HG02973 (cell line): ENCODE measurements at regions not wholly inside any gene's neighbourhood (a gene's known extent, or its start where the extent isn't known, plus 50 kb on each side); places are given as distances from the start of the nearest gene placed in this dataset.
A peak's percentile ranks its signal among the peaks of the same experiment; 100 is the strongest.

Experiments used
- ATAC-seq: cut with Tn5 transposase; IDR thresholded peaks from one replicate; pipeline ENCODE4 v1.9.1; 2021; ENCODE audit warnings: moderate library complexity; ENCODE audit not compliant: unreplicated experiment

GRCh38 chr5:65068410-65068809, 299.7 kb downstream of the CWC27 start:
- ATAC-seq: peak; percentile 64

GRCh38 chr5:65070026-65070425, 301.3 kb downstream of the CWC27 start:
- ATAC-seq: no peak

- ATAC-seq: no peak
These were observed 304.1 kb downstream of the CWC27 start for GRCh38 chr5:65072850-65073249.

DNA sequence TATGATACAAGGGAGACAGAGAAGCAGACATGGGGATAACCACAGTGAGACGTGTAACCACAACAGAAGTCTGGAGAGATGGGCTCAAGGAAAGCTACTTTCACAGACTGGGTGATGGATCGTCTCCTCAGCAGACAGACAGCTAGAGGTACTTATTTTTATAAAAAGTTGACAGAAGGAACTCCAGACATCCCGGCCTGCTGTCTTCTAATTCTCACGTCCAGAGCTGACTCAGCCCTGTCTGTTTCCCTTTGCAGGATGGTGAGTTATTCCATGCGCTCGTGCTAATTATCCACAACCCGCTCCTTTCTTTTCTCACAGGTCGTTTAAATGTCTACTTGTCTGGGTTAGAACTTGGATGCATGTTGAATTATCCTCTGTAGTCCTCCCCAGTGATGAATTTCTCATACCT, 304.5 kb downstream of the CWC27 start:
- ATAC-seq: no peak

DNA sequence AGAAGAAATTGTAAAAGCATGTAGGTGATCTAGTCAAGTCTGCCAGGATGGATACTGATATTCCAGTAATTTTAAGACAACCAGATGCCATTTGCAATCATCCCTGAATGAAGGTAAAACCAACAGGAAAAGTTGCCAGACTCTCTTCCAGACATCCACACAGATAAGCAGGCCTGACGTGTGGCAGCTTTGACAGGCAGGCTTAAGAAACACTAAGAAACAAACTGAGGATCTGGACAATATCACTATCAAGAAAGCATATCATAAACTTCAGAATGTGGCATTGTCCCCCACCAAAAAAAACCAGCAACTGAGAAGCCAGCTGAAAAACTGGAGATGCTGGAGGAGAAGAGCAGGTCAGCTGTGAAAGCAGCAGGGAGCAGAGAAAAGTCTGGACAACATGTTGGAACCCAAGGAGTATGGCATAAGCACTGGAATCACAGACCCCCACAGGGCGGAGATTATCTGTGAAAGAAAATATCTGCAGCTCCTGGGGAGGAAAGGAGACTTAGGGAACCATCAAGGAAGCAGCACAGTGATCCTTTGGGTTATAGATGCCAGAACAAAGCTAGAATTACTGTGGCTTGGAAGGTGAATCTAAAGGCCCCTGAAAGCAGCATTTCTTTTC, 307.0 kb downstream of the CWC27 start:
- ATAC-seq: no peak

DNA sequence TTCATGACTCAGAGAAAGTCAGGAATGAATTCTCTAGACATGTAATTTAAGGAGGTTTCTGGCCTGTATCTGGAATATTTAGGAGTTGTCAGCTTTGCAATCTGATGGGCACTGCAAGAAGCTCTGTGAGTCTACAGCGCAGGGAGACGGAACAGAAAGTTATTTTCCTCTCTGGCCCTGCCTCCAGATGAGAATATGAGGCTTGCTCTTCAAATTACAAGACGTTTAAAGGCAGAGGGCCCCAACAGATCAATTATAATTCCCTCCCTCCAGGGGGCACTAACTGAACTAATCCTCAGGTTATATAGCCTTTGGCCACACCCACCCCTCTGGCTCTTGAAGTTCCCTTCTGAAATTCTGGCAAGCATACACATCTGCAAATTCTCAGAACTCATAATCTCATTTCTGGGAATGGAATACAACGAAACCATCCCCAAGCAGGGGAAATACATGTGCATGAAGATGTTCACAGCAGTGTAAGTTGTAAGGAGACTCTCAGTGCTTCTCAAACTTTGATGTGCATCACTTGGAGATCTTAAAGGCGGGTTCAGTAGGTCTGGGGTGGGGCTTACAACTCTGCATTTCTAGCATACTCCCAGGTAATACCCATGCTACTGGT, 307.6 kb downstream of the CWC27 start:
- ATAC-seq: peak; percentile 68

GRCh38 chr5:65077653-65078052, 308.9 kb downstream of the CWC27 start:
- no peak for ATAC-seq

DNA sequence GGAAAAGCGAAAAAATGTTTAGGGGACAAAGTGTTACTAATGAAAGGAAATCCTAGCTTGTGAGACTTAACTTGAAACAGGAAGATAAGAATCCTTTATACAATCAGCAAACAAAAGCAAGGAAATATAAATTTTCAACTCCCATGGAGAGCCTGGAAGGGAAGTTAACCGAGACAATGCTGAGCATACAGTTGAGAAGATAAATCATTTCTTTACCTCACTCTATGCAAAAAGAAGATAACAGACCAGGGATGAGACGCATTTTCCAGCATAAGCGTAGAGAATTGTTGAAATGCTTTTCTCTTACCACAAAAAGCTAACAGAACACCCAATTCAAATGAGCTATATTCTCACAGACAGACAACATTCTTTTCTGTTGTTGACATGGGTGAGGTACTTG, 309.6 kb downstream of the CWC27 start:
- ATAC-seq: no peak

DNA sequence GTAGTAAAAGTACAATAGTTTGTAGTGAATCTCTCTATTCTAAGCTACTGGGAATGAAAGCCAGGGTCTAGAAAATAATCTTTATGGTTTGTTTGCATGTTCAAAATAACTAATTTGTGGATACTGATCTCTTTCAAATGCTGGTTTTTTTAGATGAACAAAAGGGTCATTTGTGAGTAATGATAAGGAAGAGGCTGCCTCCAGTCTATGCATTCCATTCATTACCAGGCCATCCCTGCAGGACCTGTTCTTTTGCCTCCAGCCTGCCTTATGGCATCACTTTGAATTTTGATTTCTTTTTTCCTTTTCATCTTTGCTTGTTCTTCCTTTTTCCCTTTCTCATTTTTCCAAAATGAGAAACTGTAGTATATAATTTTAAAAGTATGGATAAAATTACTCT, 312.3 kb downstream of the CWC27 start:
- ATAC-seq: no peak

DNA sequence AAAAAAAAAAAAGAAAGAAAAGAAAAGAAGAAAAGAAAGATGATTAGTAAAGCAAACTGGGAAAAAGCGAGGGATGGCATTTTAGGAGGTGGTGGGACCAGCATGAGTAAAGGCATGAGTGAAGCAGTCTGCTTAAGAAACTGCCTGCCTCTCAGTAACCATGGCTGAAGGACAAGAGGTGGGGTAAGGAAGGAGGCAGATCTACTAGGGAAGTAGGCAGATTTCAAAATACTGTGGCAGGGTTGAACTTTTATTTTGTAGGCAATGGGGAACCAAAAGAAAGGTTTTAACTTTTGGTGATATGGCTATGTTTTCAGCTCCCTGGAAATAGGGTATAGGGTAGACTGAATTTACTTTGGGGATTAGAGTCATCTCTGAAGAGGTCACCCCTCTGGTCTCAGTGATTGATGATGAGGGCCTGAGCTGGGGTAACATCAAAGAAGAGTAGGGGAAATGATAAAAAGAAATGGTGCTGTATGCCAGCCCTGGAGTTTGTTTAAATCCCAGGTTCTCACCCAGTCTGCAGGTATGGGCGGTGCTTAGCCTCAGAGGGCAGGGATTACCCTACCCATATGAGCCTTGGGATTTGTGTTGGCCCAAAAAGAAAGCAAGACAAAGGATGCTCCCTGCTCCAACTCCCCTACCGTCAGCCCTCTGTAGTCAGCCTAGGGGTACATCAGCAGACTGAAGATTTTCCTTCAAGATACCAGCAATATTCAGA, 316.2 kb downstream of the CWC27 start:
- ATAC-seq: no peak

- no peak for ATAC-seq
These were observed 316.8 kb downstream of the CWC27 start for GRCh38 chr5:65085516-65085850.

DNA sequence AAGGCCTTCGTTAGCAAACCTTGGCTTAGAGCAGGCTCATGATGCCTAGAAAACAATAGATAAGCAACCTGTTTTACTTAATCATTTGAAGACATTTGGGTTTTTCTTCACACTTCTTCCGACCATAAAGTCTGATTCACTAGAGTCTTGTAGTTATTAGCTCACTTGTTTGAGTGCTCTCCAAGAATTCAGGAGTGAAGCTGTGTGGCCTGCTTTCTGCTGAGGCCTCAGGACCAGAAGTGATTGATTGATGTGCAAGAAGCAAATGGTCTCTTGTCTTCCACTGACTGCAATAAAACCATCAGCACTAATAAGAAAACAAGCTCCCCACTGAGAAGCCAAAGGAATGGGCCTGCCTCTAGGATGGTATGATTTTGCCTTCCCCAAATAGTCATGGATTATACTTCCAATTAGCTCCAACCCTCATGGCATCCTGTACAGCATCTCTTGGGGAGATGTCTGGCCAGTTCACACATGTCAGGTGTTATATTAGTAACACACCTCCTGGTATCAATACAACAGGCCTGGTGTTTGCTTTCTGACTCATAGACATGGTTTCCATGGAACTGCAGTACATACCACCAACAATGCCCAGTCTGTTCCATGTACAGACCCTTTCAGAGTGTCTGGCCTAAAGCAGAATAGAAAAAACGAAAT, 317.6 kb downstream of the CWC27 start:
- no peak for ATAC-seq

DNA sequence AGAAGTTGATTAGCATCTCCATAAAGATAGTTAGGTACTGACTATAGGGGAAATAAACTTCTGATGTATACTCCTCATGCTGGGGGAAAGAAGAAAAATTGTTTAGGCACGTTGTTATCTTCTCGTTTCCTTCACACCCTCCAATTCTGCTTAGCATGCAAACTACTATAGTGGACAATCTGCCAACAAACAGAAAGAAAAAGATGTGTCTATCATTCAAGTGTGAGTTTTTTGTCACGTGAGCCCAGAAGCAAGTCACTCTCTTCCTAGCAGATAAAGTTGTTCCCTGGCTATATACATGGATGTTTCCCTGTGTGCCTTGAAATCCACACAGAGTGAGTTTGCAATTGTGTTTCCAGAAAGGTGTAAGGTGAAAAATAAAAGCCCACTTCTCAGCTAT, 318.4 kb downstream of the CWC27 start:
- ATAC-seq: no peak

DNA sequence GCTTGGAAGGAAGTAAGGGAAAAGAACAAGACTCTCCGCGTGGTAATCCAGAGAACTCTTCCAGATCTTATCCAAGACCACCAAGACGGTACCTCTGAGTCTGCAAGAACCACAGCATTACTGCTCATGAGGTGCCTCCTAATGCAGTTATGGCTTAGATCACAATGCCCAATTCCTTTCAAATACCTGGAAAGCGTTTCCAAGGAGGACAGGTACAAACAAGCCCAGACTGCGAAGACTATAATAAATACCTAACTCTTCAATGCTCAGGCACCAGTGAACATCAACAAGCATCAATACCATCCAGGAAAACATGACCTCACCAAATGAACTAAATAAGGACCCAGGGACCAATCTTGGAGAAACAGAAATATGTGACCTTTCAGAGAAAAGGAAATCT, 325.5 kb downstream of the CWC27 start:
- no peak for ATAC-seq

DNA sequence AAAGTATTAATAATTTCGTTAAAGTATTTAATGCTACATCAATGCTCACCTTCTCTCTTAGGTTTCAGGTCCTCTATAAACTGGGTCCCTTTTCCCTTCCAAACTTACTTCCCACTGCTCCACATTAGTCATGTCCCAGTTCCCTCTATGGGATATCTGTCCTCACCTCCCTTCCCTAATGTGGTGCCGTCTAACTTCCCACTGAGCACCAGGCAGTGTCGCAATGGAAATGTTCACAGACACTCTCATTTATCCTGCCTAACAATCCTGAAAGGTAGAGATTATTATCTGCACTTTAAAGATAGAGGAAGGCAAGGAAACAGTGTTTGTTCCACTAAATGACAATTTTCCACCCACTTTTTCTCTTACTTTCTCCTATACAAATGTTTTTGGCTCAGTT, 329.7 kb downstream of the CWC27 start:
- ATAC-seq: no peak
